Upper lobe of left lung (tissue), 6 donors: ENCODE measurements at regions not wholly inside any gene's neighbourhood (a gene's known extent, or its start where the extent isn't known, plus 50 kb on each side); places are given as distances from the start of the nearest gene placed in this dataset.

Experiments used
- ATAC-seq, 2 donors: fragments of 200-7000 bp; cut with Tn5 transposase; one replicate each; pipeline ENCODE4 v1.9.1; 2022; ENCODE audit warnings: mild to moderate bottlenecking in 2 of 2, moderate library complexity in 2 of 2; ENCODE audit not compliant: low FRiP score in 2 of 2
- DNase-seq, 2 donors: peaks; one replicate each; pipeline ENCODE4 v3.0.0-alpha.2; 2019 to 2020
- H3K27ac ChIP-seq, 4 donors: fragments of 200-600 bp; sonication (generic); one replicate each; pipeline ENCODE4 v1.5.1; 2016 to 2019
- H3K27me3 ChIP-seq, 4 donors: fragments of 200-600 bp; sonication (generic); one replicate each; pipeline ENCODE4 v1.5.1; 2017 to 2019
- H3K36me3 ChIP-seq, 4 donors: fragments of 200-600 bp; sonication (generic); one replicate each; pipeline ENCODE4 v1.5.1; 2016 to 2019
- H3K4me1 ChIP-seq, 4 donors: fragments of 200-600 bp; sonication (generic); one replicate each; pipeline ENCODE4 v1.5.1; 2018 to 2019
- H3K4me3 ChIP-seq, 4 donors: fragments of 200-600 bp; sonication (generic); one replicate each; pipeline ENCODE4 v1.5.1; 2017 to 2019; ENCODE audit warnings: mild to moderate bottlenecking in 2 of 4, moderate library complexity in 1 of 4
- H3K9me3 ChIP-seq, 4 donors: fragments of 200-600 bp; sonication (generic); one replicate each; pipeline ENCODE4 v1.5.1; 2018 to 2019
- CTCF ChIP-seq, 6 experiments: fragments of 450-650 bp in 4 of 6; fragments of 200-600 bp in 2 of 6; sonication (generic) in 2 of 6; IDR thresholded peaks; one replicate each; pipeline ENCODE4 v1.5.1; 2016 to 2019; ENCODE audit warnings: antibody characterized with exemption in 6 of 6
- EP300 ChIP-seq, 4 donors: sonication (generic); formaldehyde crosslinking; IDR thresholded peaks; one replicate each; pipeline ENCODE4 v1.5.1; 2017; ENCODE audit warnings: antibody characterized with exemption in 4 of 4, control low read depth in 2 of 4
- POLR2A ChIP-seq, 4 donors: fragments of 450-650 bp; IDR thresholded peaks; one replicate each; pipeline ENCODE4 v1.5.1; 2016 to 2017; ENCODE audit warnings: antibody characterized with exemption in 4 of 4, mild to moderate bottlenecking in 2 of 4
- POLR2AphosphoS5 ChIP-seq, 2 donors: sonication (generic); formaldehyde crosslinking; IDR thresholded peaks; one replicate each; pipeline ENCODE4 v1.5.1; 2017; ENCODE audit warnings: antibody characterized with exemption in 2 of 2
- WGBS, 2 donors: methylation state at CpG; one replicate each; pipeline ENCODE4 v1.1.5; 2017 to 2018; 5-methylcytosine and 5-hydroxymethylcytosine counted together
- donor health status: DM: no; HTN: no; CAD: no; lungs with moderate emphysema.
- donor health status: DM: no; HTN: yes; CAD: no; lungs with severe emphysema.

GRCh38 chr13:107854880-107855279 is 360.5 kb downstream of the LIG4 start:
- no peak for DNase-seq
- Histone ChIP-seq H3K4me1 (no peaks in the 10 kb centered on the region), H3K27me3 (no peaks in the 10 kb centered on the region), H3K9me3 (no peaks in the 10 kb centered on the region), H3K27ac (no peak overlapping the region), H3K36me3 (no peaks in the 10 kb centered on the region), H3K4me3 (no peak overlapping the region)
- 67 to 86% methylated on average over 4 of the region's 4 CpGs for WGBS, 2 donors
- TF ChIP-seq CTCF (IDR thresholded peaks at IDR 0.05): no peak
- TF ChIP-seq POLR2AphosphoS5 (IDR thresholded peaks at IDR 0.05): no peak
- no peak for TF ChIP-seq EP300 (IDR thresholded peaks at IDR 0.05)
- no peak for TF ChIP-seq POLR2A (IDR thresholded peaks at IDR 0.05)
- no peak for ATAC-seq

GRCh38 chr13:107852072-107852471 is 363.3 kb downstream of the LIG4 start:
- TF ChIP-seq EP300 (IDR thresholded peaks at IDR 0.05) (no peak), POLR2AphosphoS5 (IDR thresholded peaks at IDR 0.05) (no peak), CTCF (IDR thresholded peaks at IDR 0.05) (no peak), POLR2A (IDR thresholded peaks at IDR 0.05) (no peak)
- Histone ChIP-seq H3K27me3 (no peaks in the 10 kb centered on the region), H3K36me3 (no peaks in the 10 kb centered on the region), H3K4me3 (no peak overlapping the region), H3K4me1 (no peaks in the 10 kb centered on the region), H3K9me3 (no peaks in the 10 kb centered on the region), H3K27ac (no peak overlapping the region)
- no peak for ATAC-seq
- WGBS, 2 donors: 87 to 90% methylated on average over 2 of the region's 2 CpGs
- DNase-seq: no peak

DNA sequence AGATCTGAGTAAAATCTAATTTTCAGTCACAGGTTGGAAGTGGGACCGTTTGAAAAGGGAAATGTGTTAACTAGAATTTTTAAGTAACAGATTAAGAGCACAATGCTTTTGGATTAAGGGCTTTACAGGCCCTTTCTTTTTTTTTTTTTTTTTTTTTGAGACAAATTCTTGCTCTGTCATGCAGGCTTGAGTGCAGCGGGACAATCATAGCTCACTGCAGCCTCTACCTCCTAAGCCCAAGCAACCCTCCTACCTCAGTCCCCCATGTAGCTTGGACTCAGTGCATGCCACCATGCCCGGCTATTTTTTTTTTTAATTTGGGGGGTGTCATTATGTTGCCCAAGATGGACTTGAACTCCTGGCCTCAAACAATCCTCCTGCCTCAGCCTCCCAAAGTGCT is 363.7 kb downstream of the LIG4 start:
- H3K36me3 ChIP-seq: no peaks in the 10 kb centered on the region
- H3K27ac ChIP-seq: no peak overlapping the region
- ATAC-seq: no peak
- H3K9me3 ChIP-seq: no peaks in the 10 kb centered on the region
- no peaks in the 10 kb centered on the region for H3K27me3 ChIP-seq
- TF ChIP-seq POLR2AphosphoS5 (IDR thresholded peaks at IDR 0.05) (no peak), CTCF (IDR thresholded peaks at IDR 0.05) (no peak), POLR2A (IDR thresholded peaks at IDR 0.05) (no peak), EP300 (IDR thresholded peaks at IDR 0.05) (no peak)
- WGBS, 2 donors: 77 to 81% methylated on average over 3 of the region's 3 CpGs
- DNase-seq: no peak
- H3K4me3 ChIP-seq: no peak overlapping the region
- H3K4me1 ChIP-seq: no peaks in the 10 kb centered on the region

GRCh38 chr13:107847406-107847805 is 367.9 kb downstream of the LIG4 start:
- Histone ChIP-seq H3K4me3 (no peak overlapping the region), H3K27ac (no peak overlapping the region), H3K9me3 (no peaks in the 10 kb centered on the region), H3K4me1 (no peaks in the 10 kb centered on the region), H3K36me3 (no peaks in the 10 kb centered on the region), H3K27me3 (no peaks in the 10 kb centered on the region)
- no peak for ATAC-seq
- DNase-seq: no peak
- WGBS, 2 donors: 57 to 65% methylated on average over 5 of the region's 5 CpGs
- TF ChIP-seq POLR2AphosphoS5 (IDR thresholded peaks at IDR 0.05) (no peak), EP300 (IDR thresholded peaks at IDR 0.05) (no peak), CTCF (IDR thresholded peaks at IDR 0.05) (no peak), POLR2A (IDR thresholded peaks at IDR 0.05) (no peak)

GRCh38 chr13:107846642-107847041 is 368.7 kb downstream of the LIG4 start:
- no peaks in the 10 kb centered on the region for H3K9me3 ChIP-seq
- WGBS, 2 donors: 74 to 76% methylated on average over 1 of the region's 1 CpG
- no peaks in the 10 kb centered on the region for H3K36me3 ChIP-seq
- ATAC-seq: no peak
- H3K4me3 ChIP-seq: no peak overlapping the region
- no peaks in the 10 kb centered on the region for H3K27me3 ChIP-seq
- no peak for DNase-seq
- no peak overlapping the region for H3K27ac ChIP-seq
- H3K4me1 ChIP-seq: no peaks in the 10 kb centered on the region
- no peak for TF ChIP-seq POLR2A (IDR thresholded peaks at IDR 0.05)
- TF ChIP-seq EP300 (IDR thresholded peaks at IDR 0.05): no peak
- no peak for TF ChIP-seq POLR2AphosphoS5 (IDR thresholded peaks at IDR 0.05)
- no peak for TF ChIP-seq CTCF (IDR thresholded peaks at IDR 0.05)
